ENCODE measurements at regions not wholly inside any gene's neighbourhood (a gene's known extent, or its start where the extent isn't known, plus 50 kb on each side); places are given as distances from the start of the nearest gene placed in this dataset.

- DNase-seq (ENCODE audit: low read depth in 2 of 2), result no peak
Observed at GRCh38 chr2:2926009-2926857, 451.4 kb downstream of the EIPR1 start.

DNA sequence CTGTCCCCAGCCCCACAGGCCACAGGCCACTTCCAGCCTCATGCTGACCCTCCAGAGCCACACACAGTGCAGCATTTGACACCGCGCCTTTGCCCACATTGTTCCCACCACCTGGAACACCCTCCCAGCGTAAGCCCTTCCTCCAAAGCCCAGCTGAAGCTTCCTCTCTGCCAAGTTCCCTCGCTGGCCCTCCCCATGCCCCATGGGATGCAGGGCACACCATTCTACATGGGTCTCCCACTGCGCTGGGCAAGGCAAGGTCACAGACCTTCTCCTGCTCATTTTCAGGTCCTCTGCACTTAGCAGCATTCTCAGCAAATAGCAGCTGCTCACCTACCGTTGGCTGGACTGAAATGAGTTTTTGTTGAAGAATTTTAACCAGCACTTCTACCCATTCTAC is 455.5 kb downstream of the EIPR1 start:
- DNase-seq (ENCODE audit: low read depth in 2 of 2), result no peak

- no peak for DNase-seq (ENCODE audit: low read depth in 2 of 2)
Observed at GRCh38 chr2:2921011-2921720, 456.5 kb downstream of the EIPR1 start.

GRCh38 chr2:2919574-2920365 is 457.8 kb downstream of the EIPR1 start:
- DNase-seq (ENCODE audit: low read depth in 2 of 2), result no peak

- DNase-seq (ENCODE audit: low read depth in 2 of 2), result no peak
Observed at GRCh38 chr2:2919026-2919425, 458.6 kb downstream of the EIPR1 start.

GRCh38 chr2:2916621-2917020 is 461.0 kb downstream of the EIPR1 start:
- no peak for DNase-seq (ENCODE audit: low read depth in 2 of 2)

DNA sequence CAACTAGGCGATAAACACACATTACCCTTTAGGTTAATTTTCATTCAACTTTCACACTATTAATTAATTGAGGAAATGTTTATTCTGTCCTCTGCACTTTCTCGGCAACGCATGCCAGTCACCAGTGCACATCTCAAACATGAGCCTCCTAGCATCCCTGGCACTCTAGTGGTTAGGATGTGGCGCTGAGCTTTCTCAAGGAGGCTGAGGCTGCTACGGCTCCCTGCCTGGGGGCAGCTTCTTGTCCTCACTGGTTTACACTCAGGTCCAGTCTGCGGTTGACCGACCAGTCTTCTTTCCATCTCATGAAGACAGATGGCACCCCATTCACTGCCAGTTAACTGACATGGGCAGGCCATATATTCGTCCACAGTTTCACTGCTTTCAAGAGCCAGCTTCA is 463.4 kb downstream of the EIPR1 start:
- no peak for DNase-seq (ENCODE audit: low read depth in 2 of 2)

DNA sequence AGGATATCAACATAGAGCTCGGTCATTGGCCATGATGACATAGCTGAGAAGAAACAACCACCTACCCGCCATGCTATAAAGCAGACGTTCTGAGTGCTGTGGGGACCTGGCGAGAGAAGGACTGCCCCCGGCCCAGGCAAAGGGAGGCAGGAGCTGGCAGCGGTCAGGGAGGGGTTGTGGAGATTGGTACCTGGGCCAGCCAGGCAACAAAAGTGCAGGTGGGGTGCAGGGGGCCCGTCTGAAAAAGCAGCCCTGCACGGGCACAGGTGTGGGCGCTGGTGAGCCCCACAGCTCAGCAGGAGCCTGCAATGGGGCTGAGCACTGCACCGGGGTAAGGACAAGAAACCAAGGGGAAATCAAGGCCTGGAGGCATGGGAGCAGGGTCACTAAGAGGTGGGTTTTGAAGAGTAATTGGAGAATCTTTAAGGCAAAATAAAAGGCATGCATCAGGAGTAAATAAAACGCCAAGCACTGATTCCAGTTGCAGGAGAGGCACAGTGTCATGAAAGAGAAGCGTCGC is 464.0 kb downstream of the EIPR1 start:
- DNase-seq (ENCODE audit: low read depth in 2 of 2), result no peak

GRCh38 chr2:2912731-2913130 is 464.9 kb downstream of the EIPR1 start:
- no peak for DNase-seq (ENCODE audit: low read depth in 2 of 2)

DNA sequence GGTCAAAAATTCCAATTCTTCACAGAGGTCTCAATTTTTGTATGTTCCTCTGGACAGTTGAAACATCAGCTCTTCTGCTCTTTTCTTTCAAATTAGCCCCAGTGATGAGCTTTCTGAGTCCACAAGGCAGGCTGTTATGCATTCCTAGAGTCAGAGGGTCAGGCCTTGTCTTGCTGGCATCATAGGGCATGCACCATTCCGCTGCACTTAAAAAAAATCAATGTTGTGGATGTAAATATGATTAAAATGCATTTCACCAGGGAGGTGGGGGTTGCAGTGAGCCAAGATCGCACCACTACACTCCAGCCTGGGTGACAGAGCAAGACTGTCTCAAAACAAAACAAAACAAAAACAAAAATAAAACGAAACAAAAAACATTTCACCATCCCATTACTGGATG is 465.3 kb downstream of the EIPR1 start:
- DNase-seq (ENCODE audit: low read depth in 2 of 2), result no peak

GRCh38 chr2:2910259-2910658 is 467.4 kb downstream of the EIPR1 start:
- DNase-seq (ENCODE audit: low read depth in 2 of 2), result no peak

DNA sequence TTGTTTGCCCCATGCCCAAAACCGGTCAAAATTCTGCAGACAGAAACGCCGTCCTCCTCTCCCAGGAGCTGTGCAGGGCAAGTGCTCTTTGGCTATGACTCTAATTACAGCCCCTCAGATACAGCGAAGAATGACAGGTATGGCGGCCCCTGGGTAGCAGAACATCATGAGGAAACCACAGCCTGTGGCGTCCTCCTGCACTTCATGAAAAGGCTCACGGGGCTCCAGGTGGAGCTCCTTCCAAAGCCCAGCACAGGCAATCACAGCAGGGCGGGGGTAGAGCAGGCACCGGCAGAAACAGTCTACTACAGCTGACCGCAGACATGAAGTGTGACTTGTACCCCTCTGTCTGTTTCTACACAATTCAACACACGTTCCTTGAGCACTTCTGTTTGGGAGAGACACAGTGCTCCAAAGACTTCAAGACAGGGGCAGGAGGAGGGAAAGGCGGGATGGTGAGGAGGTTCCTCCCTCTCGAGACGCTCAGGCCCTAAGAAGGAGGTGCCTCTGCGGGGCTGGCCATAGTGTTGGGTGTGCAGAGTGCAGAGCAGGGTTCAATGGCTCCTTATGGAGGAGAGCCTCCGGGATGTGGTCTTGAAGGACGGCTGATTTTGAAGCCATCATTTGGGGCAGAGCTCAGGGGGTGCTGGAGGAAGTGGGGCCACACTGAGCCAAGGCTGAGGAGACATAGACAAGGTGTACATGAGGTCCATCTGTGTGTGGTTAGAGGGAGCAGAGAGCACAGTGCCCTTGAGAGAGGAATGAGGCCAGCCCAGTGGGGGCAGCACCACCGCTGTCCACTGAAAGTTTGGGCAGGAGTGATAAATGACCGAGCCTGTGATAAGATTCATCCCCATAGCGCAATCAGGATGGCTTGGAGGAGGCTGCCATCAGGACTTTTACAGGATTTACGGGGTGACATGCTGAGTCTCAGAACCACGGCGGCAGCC is 468.3 kb downstream of the EIPR1 start:
- DNase-seq (ENCODE audit: low read depth in 2 of 2), result no peak

DNA sequence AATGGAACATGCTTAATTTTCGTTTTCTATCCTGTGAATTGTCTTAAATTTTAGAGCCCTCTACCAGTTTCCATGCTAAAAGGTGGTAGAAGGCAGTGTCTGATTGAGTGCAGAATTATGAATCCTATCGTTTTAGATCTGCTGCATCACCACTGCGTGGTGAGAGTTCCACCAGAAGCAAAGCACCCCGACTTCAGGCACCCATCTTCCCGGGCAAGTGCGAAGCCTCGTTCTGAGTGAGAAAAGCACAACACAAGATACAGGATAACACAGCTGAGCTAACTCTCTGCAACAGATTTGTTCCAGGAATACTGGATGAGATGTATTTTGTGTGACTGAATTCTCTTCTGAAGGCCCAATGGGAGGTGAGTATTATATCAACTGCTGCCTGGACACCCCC is 471.5 kb downstream of the EIPR1 start:
- no peak for DNase-seq (ENCODE audit: low read depth in 2 of 2)

DNA sequence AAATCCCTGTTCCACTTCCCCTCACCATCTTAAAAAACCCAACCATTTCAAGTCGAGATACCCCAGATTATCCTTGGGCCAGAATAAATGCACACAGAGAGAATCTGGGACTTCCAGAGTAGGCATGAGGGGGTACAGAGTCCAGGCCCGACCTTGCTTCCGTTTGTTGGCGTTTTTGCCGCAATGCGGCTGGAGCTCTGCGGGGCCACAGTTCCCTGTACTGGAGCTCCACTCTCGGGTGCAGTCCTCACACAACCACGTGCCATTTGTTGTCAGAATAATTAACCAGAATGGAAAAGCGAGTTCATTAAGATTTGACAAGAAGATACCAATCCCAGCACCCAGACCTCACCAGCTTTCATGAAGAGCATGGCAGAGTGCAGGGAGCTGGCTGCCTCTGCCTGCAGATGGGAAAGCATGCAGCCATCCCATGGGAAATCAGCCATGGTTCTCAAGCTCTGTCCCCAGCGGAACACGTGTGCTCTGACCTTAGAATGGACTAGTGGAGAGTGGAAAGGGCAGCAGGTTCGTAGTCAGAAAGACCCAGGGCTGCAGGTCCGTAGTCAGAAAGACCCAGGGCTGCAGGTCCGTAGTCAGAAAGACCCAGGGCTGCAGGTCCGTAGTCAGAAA is 472.8 kb downstream of the EIPR1 start:
- DNase-seq (ENCODE audit: low read depth in 2 of 2), result no peak

DNA sequence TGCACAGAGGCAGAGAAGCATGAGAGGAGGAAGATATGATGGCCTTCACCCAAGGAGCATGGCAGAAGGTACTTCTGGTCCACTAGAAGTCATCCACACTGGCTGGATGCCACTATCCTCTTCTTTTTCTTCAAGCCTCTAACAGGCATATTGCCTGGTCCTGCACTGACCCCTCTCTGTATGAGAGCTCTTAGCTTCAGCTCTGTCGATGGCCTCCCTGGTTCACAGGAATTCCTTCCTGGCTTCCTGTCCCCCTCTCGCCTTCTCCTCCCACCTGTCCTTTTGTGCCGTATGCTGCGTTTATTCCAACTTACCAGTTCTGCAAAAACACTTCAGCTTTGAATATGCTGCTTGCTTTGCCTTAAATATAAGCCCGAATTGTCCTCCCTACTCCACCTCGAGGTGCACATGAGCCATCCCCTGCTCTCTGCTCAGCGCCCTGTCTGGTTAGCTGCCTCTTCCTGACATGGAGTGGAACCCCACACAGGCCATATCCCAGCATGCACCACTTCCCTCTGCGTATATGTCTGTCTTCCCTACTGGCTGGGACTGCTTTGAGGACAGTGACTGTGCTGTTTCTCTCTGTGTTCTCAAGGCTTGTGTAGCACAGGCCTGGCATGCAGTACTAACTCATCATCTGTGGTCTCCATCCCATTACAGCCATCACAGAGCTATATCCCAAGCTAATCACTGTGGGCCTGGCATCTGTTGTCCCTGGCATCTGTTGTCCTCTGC is 474.9 kb downstream of the EIPR1 start:
- no peak for DNase-seq (ENCODE audit: low read depth in 2 of 2)

DNA sequence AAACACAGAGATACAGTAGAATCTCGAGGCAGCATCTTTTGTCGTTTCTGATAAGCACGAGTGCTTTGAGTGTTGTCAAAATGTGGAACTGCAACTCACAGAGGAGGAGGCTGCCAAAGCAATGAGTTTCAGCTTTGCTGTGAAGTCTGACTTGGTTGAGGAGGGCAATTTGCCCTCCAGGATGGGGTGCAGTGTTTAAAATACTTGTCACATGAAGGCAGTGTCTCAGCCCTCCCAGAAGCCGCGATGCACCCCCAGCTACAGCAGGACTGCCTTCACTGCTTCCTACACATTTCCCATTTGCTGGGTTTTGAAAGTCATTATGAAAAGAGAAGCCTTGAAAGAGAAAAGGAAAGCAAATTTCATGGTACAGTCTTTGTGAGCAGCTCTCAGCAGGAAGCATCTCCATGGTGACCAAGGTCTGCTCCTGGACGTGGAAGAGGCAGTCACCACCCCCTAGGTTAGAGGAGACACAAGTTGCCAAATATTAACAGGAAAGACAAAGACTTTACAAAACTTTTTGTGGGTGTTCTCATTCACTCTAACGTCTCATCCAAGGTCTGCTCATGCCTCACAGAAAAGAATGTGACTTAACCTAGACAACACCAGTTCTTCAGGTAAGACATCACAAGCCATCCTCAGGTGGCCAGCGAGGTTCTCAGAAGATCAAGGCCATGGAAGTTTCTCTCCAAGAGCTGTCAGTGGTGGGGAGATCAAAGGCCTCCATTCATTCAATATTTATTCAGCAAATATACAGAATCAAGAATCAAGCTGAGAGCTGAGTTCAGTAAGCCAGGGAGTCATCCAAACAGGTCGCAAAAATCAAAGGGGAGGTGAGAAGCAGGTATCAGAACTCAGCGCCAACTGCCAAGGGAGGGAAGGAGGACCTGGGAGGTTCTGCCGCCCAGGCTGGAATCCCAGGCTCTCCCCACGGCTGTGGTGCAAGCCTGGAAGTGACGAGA is 476.0 kb downstream of the EIPR1 start:
- DNase-seq (ENCODE audit: low read depth in 2 of 2), result no peak

GRCh38 chr2:2899826-2900225 is 477.8 kb downstream of the EIPR1 start:
- no peak for DNase-seq (ENCODE audit: low read depth in 2 of 2)

DNA sequence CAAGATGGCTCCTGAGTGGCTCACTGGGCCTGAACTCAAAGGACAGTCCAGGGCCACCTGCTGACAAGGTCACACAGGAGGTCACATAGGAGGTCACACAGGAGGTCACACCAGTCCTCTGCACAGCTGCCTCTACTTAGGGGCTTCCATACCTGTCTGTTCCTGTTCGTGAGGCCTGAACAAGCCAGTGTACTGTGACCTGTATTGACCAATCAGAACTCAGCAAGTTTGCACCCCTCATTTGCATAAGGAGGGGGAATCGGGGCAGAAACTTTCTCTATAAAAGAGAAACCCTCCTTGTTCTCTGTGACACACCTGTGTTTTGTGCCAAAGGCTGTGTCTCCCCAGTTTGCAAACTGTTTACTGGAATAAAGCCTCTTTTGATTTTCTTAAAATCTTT is 478.9 kb downstream of the EIPR1 start:
- no peak for DNase-seq (ENCODE audit: low read depth in 2 of 2)

GRCh38 chr2:2896643-2897042 is 481.0 kb downstream of the EIPR1 start:
- DNase-seq (ENCODE audit: low read depth in 2 of 2), result no peak
